Osteoblast (primary cell): ENCODE measurements at regions not wholly inside any gene's neighbourhood (a gene's known extent, or its start where the extent isn't known, plus 50 kb on each side); places are given as distances from the start of the nearest gene placed in this dataset.
A peak's percentile ranks its signal among the peaks of the same experiment; 100 is the strongest.

ENCODE experiments used
- DNase-seq: peaks from one replicate; pipeline ENCODE4 v3.0.0; 2011; ENCODE audit warnings: low spot score, mixed read lengths; ENCODE audit not compliant: insufficient read length; ENCODE audit errors: missing footprints
- H2AFZ ChIP-seq: 2 replicates; pipeline ENCODE4 v1.6.0; 2011; ENCODE audit warnings: mild to moderate bottlenecking, low read length
- H3K27ac ChIP-seq: 2 replicates; pipeline ENCODE4 v1.5.1; 2011; ENCODE audit warnings: mild to moderate bottlenecking, low read depth, low read length, moderate library complexity
- H3K27me3 ChIP-seq: 2 replicates; pipeline ENCODE4 v1.6.0; 2012; ENCODE audit warnings: mild to moderate bottlenecking, control low read depth, inconsistent platforms, low read length, moderate library complexity; ENCODE audit not compliant: insufficient read depth
- H3K36me3 ChIP-seq: 2 replicates; pipeline ENCODE4 v1.5.1; 2011; ENCODE audit warnings: mild to moderate bottlenecking, low read length, control low read depth, moderate library complexity; ENCODE audit not compliant: insufficient read depth
- H3K4me1 ChIP-seq: 2 replicates; pipeline ENCODE4 v1.5.1; 2011; ENCODE audit warnings: mild to moderate bottlenecking, low read length, control low read depth, moderate library complexity; ENCODE audit not compliant: insufficient read depth
- H3K4me2 ChIP-seq: 2 replicates; pipeline ENCODE4 v1.6.0; 2011; ENCODE audit warnings: mild to moderate bottlenecking, low read length; ENCODE audit not compliant: insufficient read depth
- H3K4me3 ChIP-seq: fragments of 200-600 bp; sonication (generic); 3 replicates; pipeline ENCODE4 v1.5.1; 2012; ENCODE audit warnings: mild to moderate bottlenecking, low read length, inconsistent platforms; ENCODE audit not compliant: insufficient read depth
- H3K79me2 ChIP-seq: 2 replicates; pipeline ENCODE4 v1.6.0; 2012; ENCODE audit warnings: mild to moderate bottlenecking, low read length, control low read depth, inconsistent platforms; ENCODE audit not compliant: insufficient read depth
- H3K9me3 ChIP-seq: 2 replicates; pipeline ENCODE4 v1.5.1; 2011; ENCODE audit warnings: low read depth, low read length, control low read depth
- H4K20me1 ChIP-seq: 2 replicates; pipeline ENCODE4 v1.6.0; 2012; ENCODE audit warnings: mild to moderate bottlenecking, low read length, control low read depth; ENCODE audit not compliant: insufficient read depth
- CTCF ChIP-seq: IDR thresholded peaks from 2 replicates; pipeline ENCODE4 v1.5.1; 2011; ENCODE audit warnings: mild to moderate bottlenecking, low read depth, low read length, moderate library complexity; ENCODE audit errors: extremely low read depth

- peak overlapping the region; percentile 44 for H3K4me2 ChIP-seq
Observed at GRCh38 chr9:108474356-108474755, 381.4 kb downstream of the ACTL7B start.

GRCh38 chr9:108473209-108474112, 382.3 kb downstream of the ACTL7B start:
- H3K27ac ChIP-seq: peak overlapping the region; percentile 46
- no peaks in the 10 kb centered on the region for H3K79me2 ChIP-seq
- no peaks in the 10 kb centered on the region for H3K36me3 ChIP-seq
- H4K20me1 ChIP-seq: no peaks in the 10 kb centered on the region
- H3K4me3 ChIP-seq: peak overlapping the region; percentile 1
- H3K4me1 ChIP-seq: peaks cover 63% of the 10 kb centered on the region
- no peak for DNase-seq
- no peaks in the 10 kb centered on the region for H3K27me3 ChIP-seq
- H3K9me3 ChIP-seq: no peaks in the 10 kb centered on the region
- no peak for TF ChIP-seq CTCF
- peak overlapping the region; percentile 44 for H3K4me2 ChIP-seq
- H2AFZ ChIP-seq: no peak overlapping the region

More at GRCh38 chr9:108474356-108474755, 381.4 kb downstream of the ACTL7B start:
- Histone ChIP-seq H3K4me3 (no peak overlapping the region), H3K9me3 (no peaks in the 10 kb centered on the region), H3K4me1 (peaks cover 62% of the 10 kb centered on the region), H3K27ac (peak overlapping the region; percentile 46), H3K79me2 (no peaks in the 10 kb centered on the region), H2AFZ (no peak overlapping the region), H3K27me3 (no peaks in the 10 kb centered on the region), H4K20me1 (no peaks in the 10 kb centered on the region), H3K36me3 (no peaks in the 10 kb centered on the region)
- TF ChIP-seq CTCF: no peak
- DNase-seq: no peak

- DNase-seq: no peak
- H4K20me1 ChIP-seq: no peaks in the 10 kb centered on the region
- TF ChIP-seq CTCF: no peak
- peaks cover 58% of the 10 kb centered on the region for H3K4me1 ChIP-seq
- H3K27me3 ChIP-seq: no peaks in the 10 kb centered on the region
- no peaks in the 10 kb centered on the region for H3K9me3 ChIP-seq
- H3K36me3 ChIP-seq: no peaks in the 10 kb centered on the region
- H3K27ac ChIP-seq: peak overlapping the region; percentile 80
- H2AFZ ChIP-seq: no peak overlapping the region
- peak overlapping the region; percentile 29 for H3K4me2 ChIP-seq
- no peaks in the 10 kb centered on the region for H3K79me2 ChIP-seq
- no peak overlapping the region for H3K4me3 ChIP-seq
Observed at GRCh38 chr9:108469654-108470053, 386.1 kb downstream of the ACTL7B start.

- Histone ChIP-seq H3K9me3 (no peaks in the 10 kb centered on the region), H3K4me2 (peak overlapping the region; percentile 55), H3K36me3 (no peaks in the 10 kb centered on the region), H3K27me3 (no peaks in the 10 kb centered on the region), H3K27ac (peak overlapping the region; percentile 80), H3K4me1 (peaks cover 49% of the 10 kb centered on the region), H2AFZ (no peak overlapping the region), H3K79me2 (no peaks in the 10 kb centered on the region), H4K20me1 (no peaks in the 10 kb centered on the region), H3K4me3 (no peak overlapping the region)
- peak; percentile 64 for TF ChIP-seq CTCF
- DNase-seq: no peak
Observed at GRCh38 chr9:108468364-108468763, 387.4 kb downstream of the ACTL7B start.
